Astrocyte (in vitro differentiated cells and primary cell): ENCODE measurements at regions not wholly inside any gene's neighbourhood (a gene's known extent, or its start where the extent isn't known, plus 50 kb on each side); places are given as distances from the start of the nearest gene placed in this dataset.

Experiments used
- CTCF ChIP-seq: IDR thresholded peaks from 2 replicates; pipeline ENCODE4 v1.5.1; 2011; ENCODE audit warnings: low read depth, mild to moderate bottlenecking, inconsistent platforms, low read length, moderate library complexity; ENCODE audit not compliant: insufficient read depth
- EZH2 ChIP-seq: IDR thresholded peaks from 2 replicates; pipeline ENCODE4 v1.6.1; 2012; ENCODE audit warnings: mild to moderate bottlenecking, low read length, inconsistent platforms; ENCODE audit not compliant: insufficient read depth

GRCh38 chr9:87350915-87351314 is 146.8 kb upstream of the DAPK1 start:
- TF ChIP-seq CTCF (no peak), EZH2 (no peak)
